WI38 (cell line): ENCODE measurements at regions not wholly inside any gene's neighbourhood (a gene's known extent, or its start where the extent isn't known, plus 50 kb on each side); places are given as distances from the start of the nearest gene placed in this dataset.
"Not testable (repeated sequence)": the region's sequence is repeated elsewhere in the genome, so short reads cannot be mapped to it uniquely, and the experiment has no call there.

Experiments
- H3K4me3 ChIP-seq: 2 replicates; pipeline ENCODE4 v1.5.1; 2011; ENCODE audit warnings: low read depth, mild to moderate bottlenecking, control low read depth, low read length
- CTCF ChIP-seq: IDR thresholded peaks from 2 replicates; pipeline ENCODE4 v1.5.1; 2012; ENCODE audit warnings: low read depth, mild to moderate bottlenecking, control low read depth, low read length

- no peak for TF ChIP-seq CTCF
- no peak overlapping the region for H3K4me3 ChIP-seq
Observed at GRCh38 chr3:161657786-161658185, 161.2 kb downstream of the OTOL1 start.

- H3K4me3 ChIP-seq = no peak overlapping the region
- no peak for TF ChIP-seq CTCF
Observed at GRCh38 chr3:161671141-161671540, 174.5 kb downstream of the OTOL1 start.

GRCh38 chr3:161672478-161672877, 175.9 kb downstream of the OTOL1 start:
- no peak for TF ChIP-seq CTCF
- no peak overlapping the region for H3K4me3 ChIP-seq

- TF ChIP-seq CTCF = no peak
- no peak overlapping the region for H3K4me3 ChIP-seq
Observed at GRCh38 chr3:161673866-161674265, 177.3 kb downstream of the OTOL1 start.

GRCh38 chr3:161674402-161674801, 177.8 kb downstream of the OTOL1 start:
- H3K4me3 ChIP-seq = no peak overlapping the region
- no peak for TF ChIP-seq CTCF

GRCh38 chr3:161681831-161682230, 185.2 kb downstream of the OTOL1 start:
- not testable (repeated sequence) for H3K4me3 ChIP-seq

GRCh38 chr3:161682715-161683114, 186.1 kb downstream of the OTOL1 start:
- no peak for TF ChIP-seq CTCF
- H3K4me3 ChIP-seq = no peak overlapping the region

GRCh38 chr3:161689584-161690298, 193.1 kb downstream of the OTOL1 start:
- TF ChIP-seq CTCF = no peak
- no peak overlapping the region for H3K4me3 ChIP-seq
